Lower leg skin (tissue), 3 donors: ENCODE measurements at regions not wholly inside any gene's neighbourhood (a gene's known extent, or its start where the extent isn't known, plus 50 kb on each side); places are given as distances from the start of the nearest gene placed in this dataset.

ENCODE experiments used
- CTCF ChIP-seq, 3 donors: fragments of 450-650 bp; IDR thresholded peaks; one replicate each; pipeline ENCODE4 v1.5.1; 2016; ENCODE audit warnings: antibody characterized with exemption in 3 of 3, mild to moderate bottlenecking in 3 of 3, moderate library complexity in 2 of 3
- POLR2A ChIP-seq, 2 donors: fragments of 450-650 bp; IDR thresholded peaks; one replicate each; pipeline ENCODE4 v1.6.1; 2016 to 2017; ENCODE audit warnings: antibody characterized with exemption in 2 of 2, mild to moderate bottlenecking in 1 of 2, moderate library complexity in 1 of 2

DNA sequence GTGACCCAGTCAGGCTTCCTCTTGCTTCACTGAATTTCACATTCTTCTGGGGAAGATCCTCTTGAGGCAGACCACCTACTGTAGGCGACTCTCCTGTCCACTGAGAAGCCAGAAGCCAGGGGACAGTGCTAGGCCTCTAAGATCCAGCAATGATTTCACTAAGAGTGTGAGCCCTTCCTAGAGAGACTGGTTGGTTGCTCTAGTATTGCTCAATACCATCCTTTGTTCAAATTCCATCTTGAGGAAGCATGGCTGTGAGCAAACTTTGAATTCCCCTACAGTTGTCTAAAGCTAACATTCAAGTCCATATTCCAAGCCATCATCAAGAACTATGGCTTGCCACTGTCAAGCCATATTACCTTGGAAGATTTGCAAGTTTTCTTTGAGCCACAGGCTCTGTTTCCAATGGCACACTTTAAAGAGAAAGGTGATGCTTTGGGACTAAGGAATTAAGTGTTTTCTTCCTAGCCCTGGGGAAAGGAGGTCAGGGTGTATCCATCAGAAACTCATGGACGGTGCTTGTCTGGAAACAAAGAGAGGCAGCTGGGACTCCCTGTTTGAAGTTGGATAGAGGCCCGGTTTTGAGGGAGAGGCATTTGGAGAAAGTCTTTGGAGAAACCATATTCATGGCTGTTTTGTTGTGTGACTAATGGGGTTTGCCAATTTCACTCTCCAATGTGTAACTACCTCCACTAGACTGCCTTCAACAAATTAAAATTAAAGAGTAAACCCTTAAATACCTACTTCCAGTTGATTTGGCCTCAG is 1217.9 kb downstream of the VRK1 start:
- no peak for TF ChIP-seq POLR2A (IDR thresholded peaks at IDR 0.05)
- TF ChIP-seq CTCF (IDR thresholded peaks at IDR 0.05), result no peak
